Nephron progenitor cell (in vitro differentiated cells): ENCODE measurements at regions not wholly inside any gene's neighbourhood (a gene's known extent, or its start where the extent isn't known, plus 50 kb on each side); places are given as distances from the start of the nearest gene placed in this dataset.

Source experiments
- DNase-seq: peaks from one replicate; pipeline ENCODE4 v3.0.0; 2021
- H3K27ac Mint-ChIP-seq: 2 replicates; pipeline ENCODE4 v1.8.0; 2021; ENCODE audit warnings: mild to moderate bottlenecking, moderate library complexity, mixed read lengths
- H3K27me3 Mint-ChIP-seq: 2 replicates; pipeline ENCODE4 v1.8.0; 2021; ENCODE audit warnings: mild to moderate bottlenecking, low read depth, mixed read lengths; ENCODE audit not compliant: poor library complexity
- H3K36me3 Mint-ChIP-seq: 2 replicates; pipeline ENCODE4 v1.8.0; 2021; ENCODE audit warnings: low read depth, mixed read lengths
- H3K4me1 Mint-ChIP-seq: 2 replicates; pipeline ENCODE4 v1.8.0; 2021; ENCODE audit warnings: mixed read lengths
- H3K4me3 Mint-ChIP-seq: 2 replicates; pipeline ENCODE4 v1.8.0; 2021; ENCODE audit warnings: mild to moderate bottlenecking, moderate library complexity, mixed read lengths
- H3K9me3 Mint-ChIP-seq: 2 replicates; pipeline ENCODE4 v1.8.0; 2021; ENCODE audit warnings: mild to moderate bottlenecking, moderate library complexity, mixed read lengths
- TF ChIP-seq, protein P1 (sequence below): fragments of 200-600 bp; sonication (generic); IDR thresholded peaks from 2 replicates; pipeline ENCODE4 v1.5.0; 2021; ENCODE audit warnings: antibody characterized with exemption

DNA sequence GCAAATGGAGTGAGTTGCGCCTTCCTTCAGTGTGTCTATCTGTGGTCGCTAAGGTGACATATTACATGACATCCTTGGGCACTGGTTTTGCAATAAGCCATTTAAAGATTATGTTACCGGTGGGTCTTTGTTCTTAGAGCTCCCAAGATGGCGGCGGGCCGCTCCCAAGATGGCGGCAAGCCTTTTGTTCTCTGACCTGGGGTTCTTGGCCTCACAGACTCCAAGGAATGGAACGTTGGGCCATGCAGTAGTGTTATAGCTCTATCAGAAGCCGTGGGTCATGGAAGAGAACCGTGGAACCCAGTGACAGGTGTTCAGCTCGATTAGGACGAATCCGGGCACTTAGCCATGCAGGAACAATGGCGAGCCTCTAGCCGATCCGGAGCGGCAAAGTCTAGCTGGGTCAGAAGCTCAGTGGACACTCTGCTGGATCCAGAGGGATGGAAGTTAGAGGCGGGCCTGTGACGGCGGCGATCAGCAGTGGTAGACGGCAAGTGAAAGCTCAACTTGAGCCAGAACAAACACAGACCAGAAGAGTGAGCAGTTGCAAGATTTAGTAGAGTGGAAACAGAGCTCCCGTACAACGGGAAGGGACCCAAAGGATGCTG is 188.6 kb downstream of the TEX29 start:
- peaks cover 2% of the 10 kb centered on the region for H3K9me3 Mint-ChIP-seq
- no peak overlapping the region for H3K27ac Mint-ChIP-seq
- TF ChIP-seq, protein P1, sequence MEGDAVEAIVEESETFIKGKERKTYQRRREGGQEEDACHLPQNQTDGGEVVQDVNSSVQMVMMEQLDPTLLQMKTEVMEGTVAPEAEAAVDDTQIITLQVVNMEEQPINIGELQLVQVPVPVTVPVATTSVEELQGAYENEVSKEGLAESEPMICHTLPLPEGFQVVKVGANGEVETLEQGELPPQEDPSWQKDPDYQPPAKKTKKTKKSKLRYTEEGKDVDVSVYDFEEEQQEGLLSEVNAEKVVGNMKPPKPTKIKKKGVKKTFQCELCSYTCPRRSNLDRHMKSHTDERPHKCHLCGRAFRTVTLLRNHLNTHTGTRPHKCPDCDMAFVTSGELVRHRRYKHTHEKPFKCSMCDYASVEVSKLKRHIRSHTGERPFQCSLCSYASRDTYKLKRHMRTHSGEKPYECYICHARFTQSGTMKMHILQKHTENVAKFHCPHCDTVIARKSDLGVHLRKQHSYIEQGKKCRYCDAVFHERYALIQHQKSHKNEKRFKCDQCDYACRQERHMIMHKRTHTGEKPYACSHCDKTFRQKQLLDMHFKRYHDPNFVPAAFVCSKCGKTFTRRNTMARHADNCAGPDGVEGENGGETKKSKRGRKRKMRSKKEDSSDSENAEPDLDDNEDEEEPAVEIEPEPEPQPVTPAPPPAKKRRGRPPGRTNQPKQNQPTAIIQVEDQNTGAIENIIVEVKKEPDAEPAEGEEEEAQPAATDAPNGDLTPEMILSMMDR = no peak
- peaks cover 45% of the 10 kb centered on the region for H3K27me3 Mint-ChIP-seq
- no peaks in the 10 kb centered on the region for H3K36me3 Mint-ChIP-seq
- H3K4me3 Mint-ChIP-seq = no peak overlapping the region
- DNase-seq = no peak
- peaks cover 2% of the 10 kb centered on the region for H3K4me1 Mint-ChIP-seq

DNA sequence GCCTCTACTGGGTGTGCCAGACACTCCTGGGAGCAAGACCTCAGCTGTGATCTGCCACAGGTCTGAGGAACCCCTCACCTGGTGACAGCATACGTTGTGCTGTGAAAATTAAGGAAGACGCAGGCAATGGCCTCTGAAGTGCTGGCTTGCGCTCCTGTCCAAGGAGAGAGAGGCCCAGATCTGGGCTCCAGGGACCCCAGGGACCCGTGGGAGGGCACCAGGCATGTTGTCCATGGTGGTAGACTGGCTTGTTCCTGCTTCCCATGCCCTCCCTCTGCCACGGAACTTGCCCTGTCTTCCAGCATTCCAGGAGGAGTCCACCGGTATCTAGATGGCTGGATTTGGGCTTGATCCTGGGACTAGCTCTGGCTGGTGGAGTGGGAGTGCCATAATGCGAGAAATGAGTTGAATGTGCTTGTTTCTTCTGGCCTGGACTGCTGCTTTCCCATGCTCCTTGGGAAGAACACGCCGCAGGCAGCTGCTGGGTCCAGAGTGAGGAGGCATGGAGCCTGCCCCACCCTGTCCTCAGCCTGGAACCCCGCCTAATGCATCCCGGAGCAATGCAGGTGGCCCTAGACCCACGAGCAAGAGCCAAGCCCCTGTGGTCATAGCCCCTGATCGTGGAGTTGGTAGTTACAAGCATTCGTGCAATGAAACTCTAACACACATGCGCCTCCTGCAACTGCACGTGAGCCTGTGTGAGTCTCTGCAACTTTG is 190.2 kb downstream of the TEX29 start:
- DNase-seq = no peak

DNA sequence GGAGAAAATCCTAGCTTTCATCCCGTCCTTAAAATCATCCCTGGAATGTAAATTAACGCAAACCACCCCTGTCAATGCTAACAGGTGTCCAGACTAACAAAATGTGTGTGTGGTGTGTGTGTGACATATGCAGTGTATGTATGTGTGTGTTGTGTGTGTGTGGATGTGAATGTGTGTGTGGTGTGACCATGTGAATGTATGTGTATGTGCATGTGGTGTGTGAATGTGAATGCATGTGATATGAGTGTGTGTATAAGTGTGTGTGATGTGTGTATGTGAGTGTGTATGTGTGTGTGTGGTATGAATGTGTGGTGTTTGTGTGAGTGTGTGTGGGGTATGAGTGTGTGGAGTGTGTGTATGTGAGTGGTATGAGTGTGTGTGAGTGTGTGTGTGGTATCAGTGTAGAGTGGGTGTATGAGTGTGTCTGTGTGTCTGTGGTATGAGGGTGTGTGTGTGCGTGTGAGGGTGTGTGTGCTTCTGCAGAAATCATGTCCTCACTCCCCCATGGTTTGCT is 190.8 kb downstream of the TEX29 start:
- no peak for DNase-seq
- peaks cover 25% of the 10 kb centered on the region for H3K27me3 Mint-ChIP-seq
- no peaks in the 10 kb centered on the region for H3K36me3 Mint-ChIP-seq
- no peak overlapping the region for H3K27ac Mint-ChIP-seq
- H3K4me3 Mint-ChIP-seq = no peak overlapping the region
- TF ChIP-seq, protein P1 = no peak
- no peaks in the 10 kb centered on the region for H3K9me3 Mint-ChIP-seq
- peaks cover 23% of the 10 kb centered on the region for H3K4me1 Mint-ChIP-seq

More for the DNA sequence above, 190.2 kb downstream of the TEX29 start:
- Mint-ChIP-seq H3K27me3 (peaks cover 28% of the 10 kb centered on the region), H3K4me3 (no peak overlapping the region), H3K9me3 (no peaks in the 10 kb centered on the region), H3K27ac (no peak overlapping the region), H3K36me3 (no peaks in the 10 kb centered on the region), H3K4me1 (peaks cover 18% of the 10 kb centered on the region)
- TF ChIP-seq, protein P1 = no peak

DNA sequence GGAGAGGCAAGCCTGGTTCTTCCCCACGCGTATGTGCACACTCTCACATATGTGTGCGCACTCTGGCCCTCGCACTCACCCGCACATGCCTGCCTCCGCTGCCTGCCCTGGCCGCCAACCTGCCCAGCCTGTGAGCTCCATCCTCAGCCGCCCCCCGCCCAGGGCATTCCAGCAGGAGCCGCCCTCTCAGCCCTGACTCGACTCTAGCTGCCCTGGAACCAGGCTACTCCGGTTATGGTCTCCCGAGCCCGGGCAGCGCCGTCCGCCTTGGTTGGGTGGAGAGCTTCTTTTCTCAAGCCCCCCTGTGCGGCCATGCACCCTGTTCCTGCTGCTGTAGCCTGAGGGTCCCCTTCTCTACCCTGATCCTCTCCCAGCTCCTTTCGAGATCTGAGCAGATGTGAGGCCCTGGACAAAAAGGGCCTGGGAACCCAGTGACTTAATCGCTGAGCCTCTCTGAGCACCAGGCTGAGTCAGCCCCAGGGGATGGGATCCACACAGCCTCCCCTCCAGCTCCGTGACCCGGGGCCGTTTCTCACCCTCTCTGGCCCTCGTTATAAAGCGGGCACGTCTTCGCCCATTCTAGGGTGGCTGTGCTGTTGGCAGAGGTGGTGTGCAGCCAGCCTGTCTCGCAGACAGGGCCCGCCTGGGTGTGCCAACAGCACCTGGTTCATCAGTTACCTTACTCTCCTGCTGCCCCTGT is 191.5 kb downstream of the TEX29 start:
- Mint-ChIP-seq H3K27me3 (peaks cover 31% of the 10 kb centered on the region), H3K4me1 (peaks cover 27% of the 10 kb centered on the region), H3K9me3 (no peaks in the 10 kb centered on the region), H3K4me3 (no peak overlapping the region), H3K36me3 (no peaks in the 10 kb centered on the region), H3K27ac (no peak overlapping the region)
- no peak for DNase-seq
- TF ChIP-seq, protein P1 = no peak

DNA sequence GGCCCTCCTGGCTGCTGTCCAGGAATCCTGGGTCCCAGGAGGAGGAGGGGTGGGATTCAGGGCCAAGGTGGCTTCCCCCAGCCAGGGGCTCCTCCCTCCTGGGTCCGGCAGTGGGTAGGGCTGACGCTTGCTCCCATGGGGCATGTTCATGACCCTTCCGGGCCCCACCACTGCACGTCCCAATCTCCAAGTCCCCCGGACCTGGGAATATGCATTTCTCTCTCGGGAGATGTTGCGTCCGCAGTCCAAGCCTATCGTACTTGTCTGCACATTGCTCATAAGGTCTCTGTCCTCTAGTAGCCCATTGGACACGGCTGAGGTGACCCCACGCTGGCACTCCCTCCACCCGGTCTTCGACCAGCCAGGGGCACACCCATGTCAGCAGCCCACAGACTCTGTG is 192.3 kb downstream of the TEX29 start:
- Mint-ChIP-seq H3K36me3 (no peaks in the 10 kb centered on the region), H3K4me1 (peaks cover 27% of the 10 kb centered on the region), H3K27ac (no peak overlapping the region), H3K27me3 (peaks cover 32% of the 10 kb centered on the region), H3K9me3 (no peaks in the 10 kb centered on the region), H3K4me3 (no peak overlapping the region)
- TF ChIP-seq, protein P1 = no peak
- no peak for DNase-seq
